WTC11 (cell line): ENCODE measurements at regions not wholly inside any gene's neighbourhood (a gene's known extent, or its start where the extent isn't known, plus 50 kb on each side); places are given as distances from the start of the nearest gene placed in this dataset.

Experiments used
- CTCF ChIP-seq: fragments of 200-600 bp; IDR thresholded peaks from 2 replicates; pipeline ENCODE4 v1.8.0; 2022; ENCODE audit warnings: antibody characterized with exemption
- TF ChIP-seq, protein P1 (sequence below): sonication (generic); formaldehyde crosslinking; IDR thresholded peaks from 2 replicates; pipeline ENCODE4 v1.8.1; 2022; ENCODE audit warnings: low read depth, missing genetic modification reagents, borderline replicate concordance

DNA sequence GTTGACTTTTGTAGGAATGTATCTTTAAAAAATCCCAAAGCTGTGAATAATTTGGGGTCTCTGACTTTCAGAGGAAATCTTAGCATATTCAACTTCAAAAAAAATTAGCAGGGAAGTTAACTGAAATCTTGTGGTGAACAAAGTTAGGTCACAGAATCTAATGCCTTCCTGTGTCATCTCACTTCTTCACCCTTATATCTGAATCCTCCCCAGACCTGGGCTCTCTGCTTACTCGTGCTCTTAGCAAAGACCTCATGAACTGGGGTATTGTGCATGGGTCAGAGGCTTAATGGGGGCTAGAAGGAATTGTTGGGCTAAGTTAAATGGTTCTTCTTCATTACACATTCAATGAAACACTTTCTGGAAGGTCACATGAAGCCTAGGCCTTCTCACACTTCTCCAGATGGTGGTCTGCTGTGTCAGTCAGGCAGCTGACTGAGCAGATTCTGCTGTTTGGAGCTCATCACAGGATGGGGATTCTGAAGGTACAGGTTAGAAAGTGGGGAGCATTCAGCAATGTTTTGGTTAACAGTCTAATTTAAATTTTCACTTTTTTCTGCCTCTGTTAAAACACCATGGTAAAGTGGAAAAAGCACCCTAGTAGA is 131.3 kb downstream of the SUCLG1 start:
- no peak for TF ChIP-seq CTCF
- TF ChIP-seq, protein P1, sequence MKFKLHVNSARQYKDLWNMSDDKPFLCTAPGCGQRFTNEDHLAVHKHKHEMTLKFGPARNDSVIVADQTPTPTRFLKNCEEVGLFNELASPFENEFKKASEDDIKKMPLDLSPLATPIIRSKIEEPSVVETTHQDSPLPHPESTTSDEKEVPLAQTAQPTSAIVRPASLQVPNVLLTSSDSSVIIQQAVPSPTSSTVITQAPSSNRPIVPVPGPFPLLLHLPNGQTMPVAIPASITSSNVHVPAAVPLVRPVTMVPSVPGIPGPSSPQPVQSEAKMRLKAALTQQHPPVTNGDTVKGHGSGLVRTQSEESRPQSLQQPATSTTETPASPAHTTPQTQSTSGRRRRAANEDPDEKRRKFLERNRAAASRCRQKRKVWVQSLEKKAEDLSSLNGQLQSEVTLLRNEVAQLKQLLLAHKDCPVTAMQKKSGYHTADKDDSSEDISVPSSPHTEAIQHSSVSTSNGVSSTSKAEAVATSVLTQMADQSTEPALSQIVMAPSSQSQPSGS (CRISPR knock-in tag): no peak
